ENCODE measurements at regions not wholly inside any gene's neighbourhood (a gene's known extent, or its start where the extent isn't known, plus 50 kb on each side); places are given as distances from the start of the nearest gene placed in this dataset.

DNA sequence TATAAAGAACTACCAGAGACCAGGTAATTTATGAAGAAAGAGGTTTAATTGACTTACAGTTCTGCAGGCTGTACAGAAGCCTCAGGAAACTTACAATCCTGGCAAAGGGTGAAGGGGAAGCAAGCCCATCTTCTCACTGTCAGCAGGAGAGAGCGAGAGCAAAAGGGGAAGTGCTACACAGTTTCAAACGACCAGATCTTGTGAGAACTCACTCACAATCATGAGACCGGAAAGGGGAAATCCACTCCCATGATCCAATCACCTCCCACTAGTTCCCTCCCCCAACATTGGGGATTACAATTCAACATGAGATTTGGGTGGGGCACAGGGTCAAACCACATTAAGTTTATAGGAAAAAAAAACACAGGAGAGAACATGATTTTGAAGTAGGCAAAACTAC lies 222.1 kb upstream of the SHH start:
- no peak overlapping the region for H3K27ac ChIP-seq
- TF ChIP-seq CTCF (conservative IDR thresholded peaks at IDR 0.05) (no peak), ZFX (IDR thresholded peaks at IDR 0.05) (no peak)

DNA sequence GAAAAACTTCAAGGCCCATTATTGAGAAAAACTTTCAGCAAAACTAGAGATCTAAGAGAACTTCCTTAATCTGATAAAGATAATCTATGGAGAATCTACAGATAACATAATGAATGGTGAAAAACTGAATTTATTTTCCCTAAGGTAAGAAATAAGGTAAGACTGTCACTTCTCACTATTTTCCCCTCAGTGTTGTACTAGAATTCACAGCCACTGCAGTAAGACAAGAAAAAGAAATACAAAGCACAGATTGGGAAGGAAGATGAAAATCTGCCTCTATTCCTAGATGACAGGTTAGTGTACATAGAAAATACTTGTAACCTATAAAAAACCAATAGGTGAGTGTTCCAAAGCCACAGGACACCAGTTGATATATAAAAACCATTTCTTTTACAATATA lies 220.7 kb upstream of the SHH start:
- TF ChIP-seq CTCF (conservative IDR thresholded peaks at IDR 0.05) (no peak), ZFX (IDR thresholded peaks at IDR 0.05) (no peak)

GRCh38 chr7:156031679-156032478 lies 219.6 kb upstream of the SHH start:
- no peak overlapping the region for H3K27ac ChIP-seq
- TF ChIP-seq ZFX (IDR thresholded peaks at IDR 0.05) (no peak), CTCF (conservative IDR thresholded peaks at IDR 0.05) (no peak)

More for the DNA sequence above, 220.7 kb upstream of the SHH start:
- H3K27ac ChIP-seq, result no peak overlapping the region

- TF ChIP-seq ZFX (IDR thresholded peaks at IDR 0.05) (no peak), CTCF (conservative IDR thresholded peaks at IDR 0.05) (no peak)
- no peak overlapping the region for H3K27ac ChIP-seq
Measured at GRCh38 chr7:156029460-156030007, 217.3 kb upstream of the SHH start.

DNA sequence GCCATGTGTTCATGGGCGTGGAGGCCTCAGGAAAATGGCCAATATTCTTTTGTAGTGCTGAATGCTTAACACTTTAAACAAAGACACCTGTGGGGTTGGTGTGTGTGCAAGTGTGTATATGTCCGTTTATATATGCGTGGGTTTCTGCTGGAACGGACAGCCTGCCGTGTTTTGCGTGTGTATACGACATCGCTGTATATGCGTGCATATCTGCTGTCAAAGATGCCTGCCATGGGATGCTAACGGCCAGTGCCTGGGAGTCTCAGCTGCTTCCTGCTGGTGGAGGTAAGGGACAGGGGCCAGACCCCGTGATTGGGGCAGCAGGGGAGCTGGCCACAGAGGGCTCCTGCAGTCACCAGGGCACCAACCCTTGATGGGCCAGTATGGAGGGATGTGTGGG lies 216.3 kb upstream of the SHH start:
- TF ChIP-seq CTCF (conservative IDR thresholded peaks at IDR 0.05) (no peak), ZFX (IDR thresholded peaks at IDR 0.05) (no peak)
- no peak overlapping the region for H3K27ac ChIP-seq

- TF ChIP-seq ZFX (IDR thresholded peaks at IDR 0.05) (no peak), CTCF (conservative IDR thresholded peaks at IDR 0.05) (no peak)
Measured at GRCh38 chr7:156027821-156028220, 215.6 kb upstream of the SHH start.

DNA sequence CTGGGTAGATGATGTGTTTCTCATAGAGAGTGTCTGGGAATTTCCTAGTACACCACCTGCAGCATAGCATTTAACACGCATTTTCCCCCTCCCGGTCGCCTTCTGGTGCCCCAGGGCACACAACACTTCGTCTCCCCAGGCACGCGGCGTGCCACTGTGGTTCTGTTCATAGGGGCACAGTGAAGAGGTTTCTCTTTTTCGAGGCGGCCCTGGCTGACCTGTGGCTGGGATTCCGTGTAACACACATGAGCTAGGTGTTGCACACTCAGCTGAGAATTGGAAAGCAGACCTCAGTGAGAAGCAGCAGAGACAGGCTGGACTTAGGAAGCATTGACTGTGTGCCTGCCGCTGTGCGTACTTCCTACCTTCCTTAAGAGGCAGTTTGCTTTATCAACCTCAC lies 214.3 kb upstream of the SHH start:
- TF ChIP-seq CTCF (conservative IDR thresholded peaks at IDR 0.05) (no peak), ZFX (IDR thresholded peaks at IDR 0.05) (no peak)
- no peak overlapping the region for H3K27ac ChIP-seq

More at GRCh38 chr7:156027821-156028220, 215.6 kb upstream of the SHH start:
- no peak overlapping the region for H3K27ac ChIP-seq

All from C4-2B (cell line).